Effector memory CD8-positive, alpha-beta T cell (primary cell): ENCODE measurements at regions not wholly inside any gene's neighbourhood (a gene's known extent, or its start where the extent isn't known, plus 50 kb on each side); places are given as distances from the start of the nearest gene placed in this dataset.
A peak's percentile ranks its signal among the peaks of the same experiment; 100 is the strongest.

ENCODE experiments used
- ATAC-seq: fragments of 150-1000 bp; cut with Tn5 transposase; replicated peaks from 2 replicates; pipeline ENCODE4 v1.10.0; 2021; ENCODE audit warnings: mild to moderate bottlenecking, moderate library complexity
- DNase-seq, 3 experiments: peaks; one replicate each; pipeline ENCODE4 v3.0.0; 2021
- H3K27ac Mint-ChIP-seq, 2 donors: one replicate each; pipeline ENCODE4 v1.8.0; 2022; ENCODE audit warnings: mild to moderate bottlenecking in 2 of 2, mixed read lengths in 2 of 2, moderate library complexity in 2 of 2
- H3K27me3 Mint-ChIP-seq, 2 donors: one replicate each; pipeline ENCODE4 v1.8.0; 2022; ENCODE audit warnings: mixed read lengths in 2 of 2
- H3K36me3 Mint-ChIP-seq: one replicate; pipeline ENCODE4 v1.8.0; 2022; ENCODE audit warnings: mild to moderate bottlenecking, moderate library complexity, mixed read lengths; ENCODE audit not compliant: insufficient read depth
- H3K4me1 Mint-ChIP-seq, 2 donors: one replicate each; pipeline ENCODE4 v1.8.0; 2022; ENCODE audit warnings: low read depth in 2 of 2, mixed read lengths in 2 of 2
- H3K4me3 Mint-ChIP-seq, 2 donors: one replicate each; pipeline ENCODE4 v1.8.0; 2022; ENCODE audit warnings: mild to moderate bottlenecking in 2 of 2, mixed read lengths in 2 of 2, moderate library complexity in 2 of 2
- H3K9me3 Mint-ChIP-seq, 2 donors: one replicate each; pipeline ENCODE4 v1.8.0; 2022; ENCODE audit warnings: mixed read lengths in 2 of 2

DNA sequence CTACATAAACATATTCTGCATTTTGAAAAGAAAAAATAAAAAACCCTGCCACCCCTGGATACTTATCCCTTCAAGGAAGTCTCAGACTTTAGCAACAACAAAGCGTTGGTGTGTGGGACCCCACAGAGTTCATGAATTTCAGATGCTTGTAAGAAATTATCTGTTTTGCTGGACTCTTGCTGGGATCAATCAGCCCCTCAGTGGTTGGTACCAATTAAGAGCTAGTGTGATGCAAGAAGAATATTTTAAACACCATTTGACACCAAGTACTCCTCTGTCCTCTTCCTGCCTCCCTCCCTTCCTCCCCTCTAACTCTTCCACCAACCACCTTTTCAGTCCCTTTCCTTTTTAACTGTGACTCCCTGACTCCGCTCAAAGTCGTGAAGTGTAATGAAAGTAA is 51.5 kb downstream of the SST start:
- DNase-seq, result no peak
- Mint-ChIP-seq H3K4me3 (no peak overlapping the region), H3K27me3 (peaks cover 5 to 27% of the 10 kb centered on the region in 2 donors), H3K36me3 (no peaks in the 10 kb centered on the region), H3K4me1 (peaks cover 0 to 7% of the 10 kb centered on the region in 2 donors), H3K27ac (no peak overlapping the region), H3K9me3 (no peaks in the 10 kb centered on the region)
- no peak for ATAC-seq

GRCh38 chr3:187617213-187617612 is 53.0 kb downstream of the SST start:
- Mint-ChIP-seq H3K4me1 (peaks cover 0 to 7% of the 10 kb centered on the region in 2 donors), H3K27ac (no peak overlapping the region), H3K36me3 (no peaks in the 10 kb centered on the region), H3K9me3 (no peaks in the 10 kb centered on the region), H3K27me3 (peaks cover 1 to 27% of the 10 kb centered on the region in 2 donors), H3K4me3 (no peak overlapping the region)
- DNase-seq (no peak), ATAC-seq (no peak)

GRCh38 chr3:187616307-187616972 is 53.8 kb downstream of the SST start:
- H3K4me1 Mint-ChIP-seq, result peaks cover 0 to 7% of the 10 kb centered on the region in 2 donors
- H3K36me3 Mint-ChIP-seq, result no peaks in the 10 kb centered on the region
- ATAC-seq (peak; percentile 84), DNase-seq (peak; percentile 38 to 49 (median 43))
- H3K4me3 Mint-ChIP-seq, result no peak overlapping the region
- no peak overlapping the region for H3K27ac Mint-ChIP-seq
- no peaks in the 10 kb centered on the region for H3K9me3 Mint-ChIP-seq
- H3K27me3 Mint-ChIP-seq, result peaks cover 6 to 26% of the 10 kb centered on the region in 2 donors

DNA sequence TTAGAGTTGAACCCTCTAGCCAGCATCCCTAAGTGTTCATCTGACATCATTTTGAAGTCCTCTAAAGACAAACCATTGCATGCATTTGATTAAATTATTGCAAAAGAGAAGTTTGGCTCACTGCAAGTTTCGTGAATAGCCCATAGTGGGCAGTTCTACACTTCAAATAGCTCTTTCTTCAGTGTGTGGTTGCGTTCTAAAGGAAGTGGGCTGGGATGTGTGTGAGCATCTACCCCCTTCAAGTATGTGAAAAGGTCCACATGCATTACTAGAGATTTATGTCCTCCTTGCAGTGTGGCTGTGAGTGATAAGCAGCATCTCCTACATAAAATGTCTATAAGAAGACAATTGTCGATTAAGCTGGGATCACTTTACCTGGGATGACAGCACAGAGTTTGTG is 54.6 kb downstream of the SST start:
- H3K27me3 Mint-ChIP-seq, result peaks cover 13 to 33% of the 10 kb centered on the region in 2 donors
- no peak for DNase-seq
- peaks cover 0 to 7% of the 10 kb centered on the region in 2 donors for H3K4me1 Mint-ChIP-seq
- peak; percentile 75 for ATAC-seq
- no peaks in the 10 kb centered on the region for H3K36me3 Mint-ChIP-seq
- no peaks in the 10 kb centered on the region for H3K9me3 Mint-ChIP-seq
- H3K4me3 Mint-ChIP-seq, result no peak overlapping the region
- no peak overlapping the region for H3K27ac Mint-ChIP-seq

DNA sequence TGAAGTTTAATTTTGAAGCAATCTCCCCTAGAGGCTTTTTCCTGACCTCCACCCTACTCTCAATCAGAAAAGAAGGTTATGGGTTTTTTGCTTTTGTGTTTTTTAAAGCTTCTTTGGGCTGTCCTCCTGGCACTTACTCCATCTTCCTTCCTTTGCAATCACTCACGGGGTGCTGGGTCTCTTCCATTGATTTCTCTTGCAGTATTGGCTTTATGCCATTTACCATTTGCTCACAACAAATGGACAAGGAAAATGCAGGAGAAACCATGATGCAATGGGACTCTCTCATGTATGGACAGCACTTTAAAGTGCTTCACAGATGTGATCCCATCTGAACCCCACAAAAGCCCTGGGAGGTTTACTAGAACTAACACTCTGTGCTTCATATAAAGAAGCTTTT is 57.5 kb downstream of the SST start:
- no peak for DNase-seq
- Mint-ChIP-seq H3K9me3 (no peaks in the 10 kb centered on the region), H3K4me3 (no peak overlapping the region), H3K4me1 (peaks cover 0 to 7% of the 10 kb centered on the region in 2 donors), H3K27ac (no peak overlapping the region), H3K27me3 (peaks cover 36 to 63% of the 10 kb centered on the region in 2 donors), H3K36me3 (no peaks in the 10 kb centered on the region)
- ATAC-seq, result no peak

DNA sequence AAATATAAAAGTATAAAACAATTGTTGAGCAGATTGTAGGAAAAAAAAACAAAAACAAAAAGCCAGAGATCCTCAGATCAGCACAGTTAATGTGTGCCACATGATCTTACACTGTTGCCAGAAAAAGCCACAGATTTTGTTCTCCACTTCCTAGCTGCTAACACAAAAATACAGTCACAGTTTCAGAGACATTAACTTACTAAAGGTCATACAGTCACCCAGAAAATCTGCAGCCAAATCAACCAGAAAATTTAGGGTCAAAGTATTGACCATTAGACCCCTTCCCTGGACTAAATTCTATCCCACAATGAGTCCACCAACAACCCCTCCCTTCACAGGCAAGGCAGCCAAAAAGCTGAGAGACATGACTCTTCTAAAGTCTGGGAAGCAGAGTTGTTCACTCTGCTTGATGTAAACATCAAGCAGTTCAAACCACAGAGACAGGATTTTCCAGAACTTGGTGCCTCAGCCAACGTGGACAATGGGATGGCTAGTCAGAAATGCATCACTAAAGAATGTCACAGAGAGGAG is 59.1 kb downstream of the SST start:
- peaks cover 51 to 79% of the 10 kb centered on the region in 2 donors for H3K27me3 Mint-ChIP-seq
- no peak overlapping the region for H3K27ac Mint-ChIP-seq
- ATAC-seq (no peak), DNase-seq (no peak)
- H3K4me1 Mint-ChIP-seq, result peaks cover 0 to 7% of the 10 kb centered on the region in 2 donors
- H3K4me3 Mint-ChIP-seq, result no peak overlapping the region
- no peaks in the 10 kb centered on the region for H3K9me3 Mint-ChIP-seq
- H3K36me3 Mint-ChIP-seq, result no peaks in the 10 kb centered on the region

- H3K4me1 Mint-ChIP-seq, result no peaks in the 10 kb centered on the region
- no peak for ATAC-seq
- DNase-seq, result no peak
- H3K27ac Mint-ChIP-seq, result no peak overlapping the region
- no peaks in the 10 kb centered on the region for H3K9me3 Mint-ChIP-seq
- H3K4me3 Mint-ChIP-seq, result no peak overlapping the region
- H3K27me3 Mint-ChIP-seq, result peaks cover 62 to 86% of the 10 kb centered on the region in 2 donors
- no peaks in the 10 kb centered on the region for H3K36me3 Mint-ChIP-seq
These were observed 75.9 kb downstream of the SST start for GRCh38 chr3:187594272-187594671.

GRCh38 chr3:187593451-187593850 is 76.7 kb downstream of the SST start:
- H3K4me3 Mint-ChIP-seq, result no peak overlapping the region
- ATAC-seq (no peak), DNase-seq (no peak)
- peaks cover 61 to 78% of the 10 kb centered on the region in 2 donors for H3K27me3 Mint-ChIP-seq
- no peak overlapping the region for H3K27ac Mint-ChIP-seq
- H3K4me1 Mint-ChIP-seq, result no peaks in the 10 kb centered on the region
- no peaks in the 10 kb centered on the region for H3K9me3 Mint-ChIP-seq
- no peaks in the 10 kb centered on the region for H3K36me3 Mint-ChIP-seq

- DNase-seq (no peak), ATAC-seq (no peak)
- H3K27me3 Mint-ChIP-seq, result peaks cover 65 to 85% of the 10 kb centered on the region in 2 donors
- H3K27ac Mint-ChIP-seq, result no peak overlapping the region
- H3K9me3 Mint-ChIP-seq, result no peaks in the 10 kb centered on the region
- no peak overlapping the region for H3K4me3 Mint-ChIP-seq
- no peaks in the 10 kb centered on the region for H3K36me3 Mint-ChIP-seq
- H3K4me1 Mint-ChIP-seq, result no peaks in the 10 kb centered on the region
These were observed 79.2 kb downstream of the SST start for GRCh38 chr3:187590861-187591576.

DNA sequence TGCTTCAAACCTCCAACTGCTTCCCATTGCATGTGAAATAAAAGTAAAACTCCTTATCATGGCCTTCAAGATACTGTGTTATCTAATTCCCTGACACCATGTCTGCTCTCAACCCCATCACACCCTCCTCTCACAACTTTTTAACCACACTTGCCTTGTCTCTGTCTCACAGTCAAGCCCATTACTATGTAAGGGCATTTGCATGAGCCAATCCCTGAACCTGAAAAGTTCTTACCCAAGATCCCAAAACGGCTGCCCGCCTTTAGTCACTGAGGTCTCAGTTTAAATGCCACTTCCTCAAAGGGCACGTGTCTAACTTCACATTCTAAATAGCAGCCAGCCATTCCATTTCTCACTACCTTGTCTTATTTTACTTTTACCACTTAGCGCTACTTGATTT is 83.1 kb downstream of the SST start:
- no peak for ATAC-seq
- H3K27me3 Mint-ChIP-seq, result peaks cover 67 to 77% of the 10 kb centered on the region in 2 donors
- H3K9me3 Mint-ChIP-seq, result no peaks in the 10 kb centered on the region
- no peaks in the 10 kb centered on the region for H3K36me3 Mint-ChIP-seq
- no peaks in the 10 kb centered on the region for H3K4me1 Mint-ChIP-seq
- H3K27ac Mint-ChIP-seq, result no peak overlapping the region
- no peak overlapping the region for H3K4me3 Mint-ChIP-seq
- no peak for DNase-seq

DNA sequence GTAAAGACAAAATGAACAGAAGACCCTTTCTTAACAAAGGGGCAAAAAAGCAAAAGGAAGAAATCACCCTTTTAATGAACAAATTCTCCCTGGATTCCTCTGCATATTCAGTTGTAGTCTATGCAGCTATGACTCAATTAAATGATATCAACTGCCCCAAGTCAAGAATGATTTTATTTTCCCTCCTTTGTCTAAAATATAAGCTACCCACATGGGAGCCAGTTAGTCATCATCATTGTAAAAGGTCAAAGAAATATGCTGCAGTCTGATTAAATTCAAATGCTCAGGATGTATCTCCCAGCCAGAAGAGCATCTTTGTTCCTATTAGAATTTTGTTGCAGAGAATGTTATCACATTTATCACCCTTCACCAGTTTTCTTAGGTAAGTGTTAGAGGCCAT is 84.0 kb downstream of the SST start:
- Mint-ChIP-seq H3K9me3 (peaks cover 0 to 2% of the 10 kb centered on the region in 2 donors), H3K4me3 (no peak overlapping the region), H3K4me1 (no peaks in the 10 kb centered on the region), H3K27me3 (peaks cover 67 to 68% of the 10 kb centered on the region in 2 donors), H3K27ac (no peak overlapping the region), H3K36me3 (no peaks in the 10 kb centered on the region)
- no peak for ATAC-seq
- no peak for DNase-seq

DNA sequence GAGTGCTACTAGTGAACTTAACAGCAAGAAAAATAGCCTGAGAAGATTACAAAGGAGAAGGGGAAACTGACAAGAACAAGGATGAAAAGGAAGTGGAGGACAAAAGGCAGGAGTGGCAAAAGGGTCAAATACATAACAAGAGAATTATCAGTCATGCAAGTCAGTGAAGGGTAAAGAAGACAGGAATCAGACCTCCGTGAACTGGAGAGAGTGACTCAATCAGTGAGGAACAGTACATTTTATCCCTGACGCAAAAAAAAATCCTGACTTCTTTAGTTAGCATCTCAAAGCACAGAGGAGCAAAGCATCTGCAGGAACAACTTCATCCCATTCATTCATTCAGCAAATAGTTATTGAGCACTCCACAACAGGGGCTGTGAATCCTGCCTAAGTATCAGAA is 97.8 kb downstream of the SST start:
- Mint-ChIP-seq H3K27ac (no peak overlapping the region), H3K9me3 (no peaks in the 10 kb centered on the region), H3K4me3 (no peak overlapping the region), H3K36me3 (no peaks in the 10 kb centered on the region), H3K27me3 (peaks cover 40 to 68% of the 10 kb centered on the region in 2 donors), H3K4me1 (no peaks in the 10 kb centered on the region)
- no peak for ATAC-seq
- no peak for DNase-seq

DNA sequence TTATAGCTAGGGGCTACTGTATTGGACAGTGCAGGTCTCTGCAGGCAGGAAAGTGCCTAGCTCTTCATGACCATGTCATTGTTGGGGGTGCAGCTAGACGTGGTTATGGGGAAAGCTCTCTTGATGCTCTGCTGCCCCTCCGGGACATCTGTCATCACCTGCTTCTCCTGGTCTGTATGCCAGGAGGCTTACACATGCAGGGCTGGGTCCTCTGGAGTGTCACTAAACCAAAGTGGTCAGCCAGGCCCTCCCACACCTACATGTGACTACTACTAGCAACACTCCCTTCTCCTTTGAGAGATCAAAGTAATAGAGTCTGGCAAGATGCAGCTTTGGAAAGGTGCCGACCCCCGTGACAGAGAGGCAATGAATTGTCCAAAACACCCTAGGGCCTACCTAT is 98.5 kb downstream of the SST start:
- Mint-ChIP-seq H3K27me3 (peaks cover 36 to 61% of the 10 kb centered on the region in 2 donors), H3K9me3 (no peaks in the 10 kb centered on the region)

GRCh38 chr3:187570776-187571175 is 99.4 kb downstream of the SST start:
- Mint-ChIP-seq H3K27ac (no peak overlapping the region), H3K36me3 (no peaks in the 10 kb centered on the region), H3K4me1 (no peaks in the 10 kb centered on the region), H3K27me3 (peaks cover 35 to 52% of the 10 kb centered on the region in 2 donors), H3K9me3 (no peaks in the 10 kb centered on the region), H3K4me3 (no peak overlapping the region)
- ATAC-seq, result no peak
- DNase-seq, result no peak

More for the DNA sequence above, 98.5 kb downstream of the SST start:
- Mint-ChIP-seq H3K4me1 (no peaks in the 10 kb centered on the region), H3K36me3 (no peaks in the 10 kb centered on the region), H3K27ac (no peak overlapping the region), H3K4me3 (no peak overlapping the region)
- no peak for ATAC-seq
- DNase-seq, result no peak
